ENCODE measurements at regions not wholly inside any gene's neighbourhood (a gene's known extent, or its start where the extent isn't known, plus 50 kb on each side); places are given as distances from the start of the nearest gene placed in this dataset.

- Histone ChIP-seq H3K36me3 (ENCODE audit: insufficient read depth) (no peaks in the 10 kb centered on the region), H3K27ac (ENCODE audit: low read depth) (no peak overlapping the region), H3K4me1 (ENCODE audit: insufficient read depth) (peaks cover 4% of the 10 kb centered on the region), H3K4me3 (ENCODE audit: low read depth, low read length) (no peak overlapping the region)
- DNase-seq (ENCODE audit: extremely low spot score) = no peak
- WGBS = 90% methylated on average over 6 of the region's 6 CpGs
Observed at GRCh38 chr10:100651916-100652315, 93.5 kb upstream of the PAX2 start.

- WGBS = 56% methylated on average over 7 of the region's 7 CpGs
Observed at GRCh38 chr10:100652406-100653135, 92.8 kb upstream of the PAX2 start.

GRCh38 chr10:100653238-100653956 is 92.0 kb upstream of the PAX2 start:
- Histone ChIP-seq H3K4me1 (ENCODE audit: insufficient read depth) (peaks cover 4% of the 10 kb centered on the region), H3K36me3 (ENCODE audit: insufficient read depth) (no peaks in the 10 kb centered on the region), H3K4me3 (ENCODE audit: low read depth, low read length) (peak overlapping the region; percentile 28), H3K27ac (ENCODE audit: low read depth) (no peak overlapping the region)
- WGBS = 4% methylated on average over 9 of the region's 9 CpGs
- no peak for DNase-seq (ENCODE audit: extremely low spot score)

More at GRCh38 chr10:100652406-100653135, 92.8 kb upstream of the PAX2 start:
- no peaks in the 10 kb centered on the region for H3K36me3 ChIP-seq (ENCODE audit: insufficient read depth)
- no peak overlapping the region for H3K4me3 ChIP-seq (ENCODE audit: low read depth, low read length)
- H3K27ac ChIP-seq (ENCODE audit: low read depth) = no peak overlapping the region
- no peak for DNase-seq (ENCODE audit: extremely low spot score)
- H3K4me1 ChIP-seq (ENCODE audit: insufficient read depth) = peaks cover 4% of the 10 kb centered on the region

- peak; percentile 35 for DNase-seq (ENCODE audit: extremely low spot score)
- under 1% methylated on average over 59 of the region's 59 CpGs for WGBS
- no peaks in the 10 kb centered on the region for H3K36me3 ChIP-seq (ENCODE audit: insufficient read depth)
- H3K4me1 ChIP-seq (ENCODE audit: insufficient read depth) = peaks cover 4% of the 10 kb centered on the region
- peak overlapping the region; percentile 32 for H3K4me3 ChIP-seq (ENCODE audit: low read depth, low read length)
- H3K27ac ChIP-seq (ENCODE audit: low read depth) = no peak overlapping the region
Observed at GRCh38 chr10:100653957-100654781, 91.2 kb upstream of the PAX2 start.

GRCh38 chr10:100654782-100655325 is 90.5 kb upstream of the PAX2 start:
- Histone ChIP-seq H3K4me1 (ENCODE audit: insufficient read depth) (peaks cover 4% of the 10 kb centered on the region), H3K27ac (ENCODE audit: low read depth) (no peak overlapping the region), H3K4me3 (ENCODE audit: low read depth, low read length) (peak overlapping the region; percentile 32), H3K36me3 (ENCODE audit: insufficient read depth) (no peaks in the 10 kb centered on the region)
- DNase-seq (ENCODE audit: extremely low spot score) = no peak
- WGBS = under 1% methylated on average over 46 of the region's 46 CpGs

- no peak for DNase-seq (ENCODE audit: extremely low spot score)
- no peak overlapping the region for H3K27ac ChIP-seq (ENCODE audit: low read depth)
- peak overlapping the region; percentile 32 for H3K4me3 ChIP-seq (ENCODE audit: low read depth, low read length)
- no peaks in the 10 kb centered on the region for H3K36me3 ChIP-seq (ENCODE audit: insufficient read depth)
- 1% methylated on average over 20 of the region's 20 CpGs for WGBS
- peaks cover 4% of the 10 kb centered on the region for H3K4me1 ChIP-seq (ENCODE audit: insufficient read depth)
Observed at GRCh38 chr10:100655326-100655759, 90.0 kb upstream of the PAX2 start.

GRCh38 chr10:100655760-100656421 is 89.5 kb upstream of the PAX2 start:
- no peak overlapping the region for H3K4me3 ChIP-seq (ENCODE audit: low read depth, low read length)
- H3K27ac ChIP-seq (ENCODE audit: low read depth) = no peak overlapping the region
- under 1% methylated on average over 45 of the region's 45 CpGs for WGBS
- peaks cover 4% of the 10 kb centered on the region for H3K4me1 ChIP-seq (ENCODE audit: insufficient read depth)
- no peaks in the 10 kb centered on the region for H3K36me3 ChIP-seq (ENCODE audit: insufficient read depth)
- no peak for DNase-seq (ENCODE audit: extremely low spot score)

- Histone ChIP-seq H3K4me3 (ENCODE audit: low read depth, low read length) (peak overlapping the region; percentile 3), H3K36me3 (ENCODE audit: insufficient read depth) (no peaks in the 10 kb centered on the region), H3K27ac (ENCODE audit: low read depth) (no peak overlapping the region), H3K4me1 (ENCODE audit: insufficient read depth) (peaks cover 4% of the 10 kb centered on the region)
- 2% methylated on average over 34 of the region's 34 CpGs for WGBS
- no peak for DNase-seq (ENCODE audit: extremely low spot score)
Observed at GRCh38 chr10:100656454-100656853, 88.9 kb upstream of the PAX2 start.

GRCh38 chr10:100658269-100658668 is 87.1 kb upstream of the PAX2 start:
- WGBS = 37% methylated on average over 1 of the region's 1 CpG
- peaks cover 4% of the 10 kb centered on the region for H3K4me1 ChIP-seq (ENCODE audit: insufficient read depth)
- H3K4me3 ChIP-seq (ENCODE audit: low read depth, low read length) = no peak overlapping the region
- H3K36me3 ChIP-seq (ENCODE audit: insufficient read depth) = no peaks in the 10 kb centered on the region
- H3K27ac ChIP-seq (ENCODE audit: low read depth) = no peak overlapping the region
- DNase-seq (ENCODE audit: extremely low spot score) = no peak

GRCh38 chr10:100659361-100660098 is 85.9 kb upstream of the PAX2 start:
- no peak for DNase-seq (ENCODE audit: extremely low spot score)
- no peaks in the 10 kb centered on the region for H3K36me3 ChIP-seq (ENCODE audit: insufficient read depth)
- H3K27ac ChIP-seq (ENCODE audit: low read depth) = no peak overlapping the region
- H3K4me1 ChIP-seq (ENCODE audit: insufficient read depth) = peaks cover 4% of the 10 kb centered on the region
- no peak overlapping the region for H3K4me3 ChIP-seq (ENCODE audit: low read depth, low read length)
- WGBS = 4% methylated on average over 50 of the region's 50 CpGs

- peaks cover 3% of the 10 kb centered on the region for H3K4me1 ChIP-seq (ENCODE audit: insufficient read depth)
- no peak overlapping the region for H3K27ac ChIP-seq (ENCODE audit: low read depth)
- no peak for DNase-seq (ENCODE audit: extremely low spot score)
- H3K36me3 ChIP-seq (ENCODE audit: insufficient read depth) = no peaks in the 10 kb centered on the region
- 27% methylated on average over 6 of the region's 6 CpGs for WGBS
- H3K4me3 ChIP-seq (ENCODE audit: low read depth, low read length) = no peak overlapping the region
Observed at GRCh38 chr10:100660365-100660764, 85.0 kb upstream of the PAX2 start.

GRCh38 chr10:100660945-100661344 is 84.4 kb upstream of the PAX2 start:
- 36% methylated on average over 3 of the region's 3 CpGs for WGBS
- Histone ChIP-seq H3K27ac (ENCODE audit: low read depth) (no peak overlapping the region), H3K4me1 (ENCODE audit: insufficient read depth) (peaks cover 2% of the 10 kb centered on the region)

More at GRCh38 chr10:100660945-100661344, 84.4 kb upstream of the PAX2 start:
- H3K36me3 ChIP-seq (ENCODE audit: insufficient read depth) = no peaks in the 10 kb centered on the region
- no peak for DNase-seq (ENCODE audit: extremely low spot score)
- no peak overlapping the region for H3K4me3 ChIP-seq (ENCODE audit: low read depth, low read length)

All from urinary bladder (tissue), 3 donors.